ENCODE measurements at regions not wholly inside any gene's neighbourhood (a gene's known extent, or its start where the extent isn't known, plus 50 kb on each side); places are given as distances from the start of the nearest gene placed in this dataset.

DNA sequence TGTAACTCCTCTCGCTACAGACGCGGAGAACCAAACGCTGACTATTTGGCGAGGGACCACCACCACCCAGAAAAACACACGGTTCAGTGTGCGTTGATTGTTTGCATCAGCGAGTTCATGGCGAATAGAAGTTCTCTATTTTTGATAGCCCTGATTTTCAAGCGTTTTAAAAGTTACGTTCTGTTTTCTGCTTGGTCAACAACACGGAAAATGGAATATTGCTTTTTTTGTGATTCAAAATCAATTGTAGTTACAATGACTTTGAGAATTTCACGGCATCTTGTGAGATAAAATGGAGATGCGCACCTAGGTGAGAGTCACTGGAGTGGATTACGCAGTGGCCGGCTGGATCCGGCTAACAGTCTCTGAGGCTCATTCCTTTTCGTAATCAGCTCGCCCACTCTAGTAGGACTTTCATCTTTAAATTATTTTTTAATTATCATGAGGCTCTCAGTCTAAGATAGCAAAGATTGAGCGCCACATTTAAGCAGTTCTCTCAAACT is 54.8 kb downstream of the CCDC54 start:
- Histone ChIP-seq H3K36me3 (ENCODE audit: control insufficient read depth, insufficient read depth, low read length) (no peaks in the 10 kb centered on the region), H3K27me3 (replicated peaks; ENCODE audit: control insufficient read depth, insufficient read depth, low read length) (no peaks in the 10 kb centered on the region; the same call in 1 of the 2 replicates), H3K4me3 (replicated peaks; ENCODE audit: low read depth, low read length) (peak overlapping the region; percentile 74)
- no peak for DNase-seq (ENCODE audit: extremely low read depth, insufficient read length)
- TF ChIP-seq, protein P1, sequence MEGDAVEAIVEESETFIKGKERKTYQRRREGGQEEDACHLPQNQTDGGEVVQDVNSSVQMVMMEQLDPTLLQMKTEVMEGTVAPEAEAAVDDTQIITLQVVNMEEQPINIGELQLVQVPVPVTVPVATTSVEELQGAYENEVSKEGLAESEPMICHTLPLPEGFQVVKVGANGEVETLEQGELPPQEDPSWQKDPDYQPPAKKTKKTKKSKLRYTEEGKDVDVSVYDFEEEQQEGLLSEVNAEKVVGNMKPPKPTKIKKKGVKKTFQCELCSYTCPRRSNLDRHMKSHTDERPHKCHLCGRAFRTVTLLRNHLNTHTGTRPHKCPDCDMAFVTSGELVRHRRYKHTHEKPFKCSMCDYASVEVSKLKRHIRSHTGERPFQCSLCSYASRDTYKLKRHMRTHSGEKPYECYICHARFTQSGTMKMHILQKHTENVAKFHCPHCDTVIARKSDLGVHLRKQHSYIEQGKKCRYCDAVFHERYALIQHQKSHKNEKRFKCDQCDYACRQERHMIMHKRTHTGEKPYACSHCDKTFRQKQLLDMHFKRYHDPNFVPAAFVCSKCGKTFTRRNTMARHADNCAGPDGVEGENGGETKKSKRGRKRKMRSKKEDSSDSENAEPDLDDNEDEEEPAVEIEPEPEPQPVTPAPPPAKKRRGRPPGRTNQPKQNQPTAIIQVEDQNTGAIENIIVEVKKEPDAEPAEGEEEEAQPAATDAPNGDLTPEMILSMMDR (IDR thresholded peaks at IDR 0.05; ENCODE audit: insufficient read depth, low read length, poor library complexity, severe bottlenecking): no peak

DNA sequence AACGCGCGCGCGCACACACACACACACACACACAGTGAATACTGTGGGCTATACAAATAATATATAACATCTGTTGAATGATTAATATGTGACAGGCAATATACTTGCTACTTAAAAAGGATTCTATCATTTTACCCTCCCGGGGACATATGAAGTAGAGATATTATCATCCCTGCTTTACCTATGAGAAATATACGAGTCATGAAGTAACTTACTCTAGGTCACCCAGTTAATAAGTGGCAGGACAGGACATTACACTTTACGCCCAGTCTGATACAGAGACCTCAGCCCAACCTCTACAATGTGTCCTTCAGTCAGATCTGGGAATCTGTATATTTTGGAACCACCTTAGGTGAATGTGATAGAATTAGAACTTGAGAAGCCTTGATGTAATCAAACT is 55.4 kb downstream of the CCDC54 start:
- no peak overlapping the region for H3K4me3 ChIP-seq (replicated peaks; ENCODE audit: low read depth, low read length)
- no peaks in the 10 kb centered on the region for H3K36me3 ChIP-seq (ENCODE audit: control insufficient read depth, insufficient read depth, low read length)
- TF ChIP-seq, protein P1 (IDR thresholded peaks at IDR 0.05; ENCODE audit: insufficient read depth, low read length, poor library complexity, severe bottlenecking): no peak
- no peaks in the 10 kb centered on the region; the same call in 1 of the 2 replicates for H3K27me3 ChIP-seq (replicated peaks; ENCODE audit: control insufficient read depth, insufficient read depth, low read length)
- no peak for DNase-seq (ENCODE audit: extremely low read depth, insufficient read length)

DNA sequence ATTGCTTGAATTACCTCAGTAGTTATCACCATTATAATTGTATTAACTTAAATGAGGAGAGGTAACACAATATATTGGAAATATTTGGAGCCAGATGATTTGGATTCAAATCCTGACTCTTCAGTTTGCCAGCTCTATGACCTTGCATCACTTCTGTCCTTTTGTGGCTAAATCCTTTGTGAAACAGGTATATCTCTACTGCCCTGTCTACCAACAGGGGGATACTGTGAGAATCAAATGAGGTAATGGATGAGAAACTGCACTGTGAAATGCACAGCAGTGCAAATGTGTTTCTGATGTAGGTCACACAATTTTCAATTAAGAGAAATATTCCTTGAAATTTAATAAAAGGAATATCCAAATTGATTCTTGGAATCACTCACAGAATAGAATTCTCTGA is 58.8 kb downstream of the CCDC54 start:
- Histone ChIP-seq H3K27me3 (replicated peaks; ENCODE audit: control insufficient read depth, insufficient read depth, low read length) (no peaks in the 10 kb centered on the region; the same call in 1 of the 2 replicates), H3K4me3 (replicated peaks; ENCODE audit: low read depth, low read length) (no peak overlapping the region), H3K36me3 (ENCODE audit: control insufficient read depth, insufficient read depth, low read length) (no peaks in the 10 kb centered on the region)
- DNase-seq (ENCODE audit: extremely low read depth, insufficient read length): no peak
- TF ChIP-seq, protein P1 (IDR thresholded peaks at IDR 0.05; ENCODE audit: insufficient read depth, low read length, poor library complexity, severe bottlenecking): no peak

DNA sequence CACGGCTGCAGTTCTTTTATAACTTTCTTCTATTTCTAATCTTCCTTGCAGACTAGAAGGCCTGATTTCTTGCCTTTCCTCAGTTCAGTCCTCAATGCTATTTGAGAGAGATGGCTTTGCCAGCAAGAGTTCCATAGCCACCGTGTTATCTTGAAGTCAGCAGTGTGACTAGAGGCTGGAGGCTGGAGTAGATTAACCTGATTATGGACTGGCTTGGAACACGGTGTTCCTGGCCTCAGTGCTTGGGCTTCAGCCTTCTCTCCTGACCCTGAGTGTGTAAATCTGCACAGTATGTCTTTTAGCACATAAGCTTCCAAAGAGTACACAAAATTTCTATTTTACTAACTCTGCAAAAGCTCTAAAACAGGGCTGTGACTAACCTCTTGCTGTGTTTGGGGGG is 61.4 kb downstream of the CCDC54 start:
- no peaks in the 10 kb centered on the region for H3K27me3 ChIP-seq (replicated peaks; ENCODE audit: control insufficient read depth, insufficient read depth, low read length)
- no peaks in the 10 kb centered on the region for H3K36me3 ChIP-seq (ENCODE audit: control insufficient read depth, insufficient read depth, low read length)
- no peak for DNase-seq (ENCODE audit: extremely low read depth, insufficient read length)
- H3K4me3 ChIP-seq (replicated peaks; ENCODE audit: low read depth, low read length): no peak overlapping the region
- TF ChIP-seq, protein P1 (IDR thresholded peaks at IDR 0.05; ENCODE audit: insufficient read depth, low read length, poor library complexity, severe bottlenecking): no peak

DNA sequence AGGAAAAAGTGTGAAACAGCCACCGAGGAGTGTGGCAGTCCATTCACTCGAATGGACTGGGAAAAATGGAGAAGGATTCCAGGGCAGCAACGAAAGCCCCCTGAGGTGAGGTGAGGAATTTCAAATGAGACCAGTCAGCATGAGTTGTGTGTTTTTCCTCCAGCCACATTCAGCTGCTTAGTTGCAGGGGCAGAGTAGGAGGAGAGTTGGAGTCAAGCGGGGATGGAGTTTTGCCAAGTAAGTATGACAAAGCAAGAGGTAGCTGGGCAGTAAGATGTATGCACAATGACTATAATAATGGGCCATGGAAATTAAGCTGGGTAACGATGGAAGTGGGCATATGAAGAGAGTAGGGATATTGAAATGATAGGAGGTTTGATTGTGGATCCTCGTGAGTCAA is 64.4 kb downstream of the CCDC54 start:
- DNase-seq (ENCODE audit: extremely low read depth, insufficient read length): no peak
- no peak overlapping the region for H3K4me3 ChIP-seq (replicated peaks; ENCODE audit: low read depth, low read length)
- TF ChIP-seq, protein P1 (IDR thresholded peaks at IDR 0.05; ENCODE audit: insufficient read depth, low read length, poor library complexity, severe bottlenecking): no peak
- no peaks in the 10 kb centered on the region for H3K27me3 ChIP-seq (replicated peaks; ENCODE audit: control insufficient read depth, insufficient read depth, low read length)
- H3K36me3 ChIP-seq (ENCODE audit: control insufficient read depth, insufficient read depth, low read length): no peaks in the 10 kb centered on the region

DNA sequence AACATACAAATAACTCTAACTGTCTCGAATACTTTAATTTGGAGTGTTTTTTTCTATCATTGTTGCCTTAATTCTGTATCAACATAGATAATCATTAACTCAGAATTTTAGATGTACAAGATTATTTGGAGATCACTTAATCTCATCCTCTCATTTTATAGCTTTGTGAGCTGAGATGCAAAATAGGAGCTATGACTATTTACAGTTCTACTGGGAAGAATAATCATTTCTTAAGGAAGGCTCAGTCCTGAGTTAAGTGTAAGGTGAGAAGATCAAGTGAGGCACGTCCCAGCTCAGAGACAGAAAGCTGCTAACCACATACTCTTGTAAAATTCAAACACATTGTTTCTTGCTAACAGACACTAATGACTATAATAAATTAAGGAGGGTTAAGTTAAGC is 66.2 kb downstream of the CCDC54 start:
- no peaks in the 10 kb centered on the region for H3K36me3 ChIP-seq (ENCODE audit: control insufficient read depth, insufficient read depth, low read length)
- no peaks in the 10 kb centered on the region for H3K27me3 ChIP-seq (replicated peaks; ENCODE audit: control insufficient read depth, insufficient read depth, low read length)
- H3K4me3 ChIP-seq (replicated peaks; ENCODE audit: low read depth, low read length): no peak overlapping the region
- DNase-seq (ENCODE audit: extremely low read depth, insufficient read length): no peak
- TF ChIP-seq, protein P1 (IDR thresholded peaks at IDR 0.05; ENCODE audit: insufficient read depth, low read length, poor library complexity, severe bottlenecking): no peak

All from GM06990 (cell line).